ENCODE measurements at regions not wholly inside any gene's neighbourhood (a gene's known extent, or its start where the extent isn't known, plus 50 kb on each side); places are given as distances from the start of the nearest gene placed in this dataset.

DNA sequence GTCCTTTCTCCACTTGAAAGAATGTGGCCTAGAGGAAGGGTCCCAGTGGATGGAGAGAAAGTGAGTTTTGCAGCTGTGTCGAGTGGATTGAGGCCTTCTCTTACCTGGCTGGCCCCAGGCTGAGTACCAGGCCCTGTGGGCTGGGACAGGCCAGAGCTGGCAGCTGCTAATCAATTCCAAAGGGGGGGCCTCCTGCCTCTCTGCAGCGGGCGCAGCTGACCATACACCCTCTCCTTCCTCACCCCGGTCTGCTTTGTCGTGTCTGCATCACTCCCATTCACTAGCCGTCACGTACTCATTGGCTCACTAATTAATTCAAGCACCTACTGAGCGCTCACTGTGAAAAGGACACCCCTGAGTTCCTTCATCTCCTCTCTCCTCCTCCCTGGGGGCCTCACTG lies 58.4 kb upstream of the PITX1 start:
- TF ChIP-seq FOXA1 (IDR thresholded peaks at IDR 0.05) (no peak), HDGF (IDR thresholded peaks at IDR 0.05; ENCODE audit: borderline replicate concordance) (no peak), BHLHE40 (IDR thresholded peaks at IDR 0.05; ENCODE audit: borderline replicate concordance) (no peak), SP1 (IDR thresholded peaks at IDR 0.05) (no peak), NFRKB (IDR thresholded peaks at IDR 0.05) (no peak)

Measured in HEK293T (cell line).